HEK293T (cell line): ENCODE measurements at regions not wholly inside any gene's neighbourhood (a gene's known extent, or its start where the extent isn't known, plus 50 kb on each side); places are given as distances from the start of the nearest gene placed in this dataset.

ENCODE experiments used
- CTCF ChIA-PET: fragments of 350-600 bp; formaldehyde crosslinking; extraction: SDS; loops from one replicate; lab custom pipeline; 2021; ENCODE audit warnings: antibody characterized with exemption, inconsistent platforms; lab: Yijun Ruan, JAX
- POLR2A ChIA-PET: fragments of 350-600 bp; formaldehyde crosslinking; extraction: SDS; loops from one replicate; lab custom pipeline; 2020; ENCODE audit warnings: antibody characterized with exemption, inconsistent platforms; lab: Yijun Ruan, JAX
- DNase-seq: peaks from one replicate; pipeline ENCODE4 v3.0.0; 2012; ENCODE audit warnings: mixed read lengths; ENCODE audit errors: extremely low spot score
- ARNT ChIP-seq: fragments of 450-650 bp; IDR thresholded peaks from 2 replicates; pipeline ENCODE4 v1.6.1; 2017; ENCODE audit warnings: mild to moderate bottlenecking
- BHLHE40 ChIP-seq: fragments of 450-650 bp; IDR thresholded peaks from 2 replicates; pipeline ENCODE4 v1.6.1; 2016; ENCODE audit warnings: mild to moderate bottlenecking, moderate library complexity, borderline replicate concordance
- CTBP1 ChIP-seq: fragments of 450-650 bp; IDR thresholded peaks from 2 replicates; pipeline ENCODE4 v1.6.1; 2016; ENCODE audit warnings: borderline replicate concordance
- ELF4 ChIP-seq: fragments of 450-650 bp; IDR thresholded peaks from 2 replicates; pipeline ENCODE4 v1.6.1; 2017; ENCODE audit warnings: antibody characterized with exemption
- FOXA1 ChIP-seq: fragments of 450-650 bp; IDR thresholded peaks from 2 replicates; pipeline ENCODE4 v1.6.1; 2016; ENCODE audit warnings: mild to moderate bottlenecking
- FOXK2 ChIP-seq: fragments of 450-650 bp; IDR thresholded peaks from 2 replicates; pipeline ENCODE4 v1.6.1; 2016; ENCODE audit warnings: mild to moderate bottlenecking
- FOXM1 ChIP-seq: fragments of 450-650 bp; IDR thresholded peaks from 2 replicates; pipeline ENCODE4 v1.6.1; 2017; ENCODE audit warnings: mild to moderate bottlenecking, borderline replicate concordance
- HDGF ChIP-seq: fragments of 450-650 bp; IDR thresholded peaks from 2 replicates; pipeline ENCODE4 v1.6.1; 2017; ENCODE audit warnings: antibody characterized with exemption, borderline replicate concordance
- L3MBTL2 ChIP-seq: fragments of 450-650 bp; conservative IDR thresholded peaks from 2 replicates; pipeline ENCODE4 v1.6.1; 2016; ENCODE audit warnings: mild to moderate bottlenecking
- LEF1 ChIP-seq: fragments of 450-650 bp; IDR thresholded peaks from 2 replicates; pipeline ENCODE4 v1.6.1; 2017; ENCODE audit warnings: mild to moderate bottlenecking, borderline replicate concordance
- NFRKB ChIP-seq: fragments of 450-650 bp; IDR thresholded peaks from 2 replicates; pipeline ENCODE4 v1.6.1; 2016; ENCODE audit warnings: mild to moderate bottlenecking, moderate library complexity
- SP1 ChIP-seq: fragments of 450-650 bp; IDR thresholded peaks from 2 replicates; pipeline ENCODE4 v1.6.1; 2017
- SUZ12 ChIP-seq: fragments of 450-650 bp; IDR thresholded peaks from 2 replicates; pipeline ENCODE4 v1.6.1; 2016; ENCODE audit warnings: mild to moderate bottlenecking
- TARDBP ChIP-seq: fragments of 450-650 bp; IDR thresholded peaks from 2 replicates; pipeline ENCODE4 v1.6.1; 2016
- ZNF384 ChIP-seq: fragments of 450-650 bp; IDR thresholded peaks from 2 replicates; pipeline ENCODE4 v1.6.1; 2016
- TF ChIP-seq, protein P1 (sequence below): fragments of 450-650 bp; IDR thresholded peaks from 2 replicates; pipeline ENCODE4 v1.6.1; 2016

DNA sequence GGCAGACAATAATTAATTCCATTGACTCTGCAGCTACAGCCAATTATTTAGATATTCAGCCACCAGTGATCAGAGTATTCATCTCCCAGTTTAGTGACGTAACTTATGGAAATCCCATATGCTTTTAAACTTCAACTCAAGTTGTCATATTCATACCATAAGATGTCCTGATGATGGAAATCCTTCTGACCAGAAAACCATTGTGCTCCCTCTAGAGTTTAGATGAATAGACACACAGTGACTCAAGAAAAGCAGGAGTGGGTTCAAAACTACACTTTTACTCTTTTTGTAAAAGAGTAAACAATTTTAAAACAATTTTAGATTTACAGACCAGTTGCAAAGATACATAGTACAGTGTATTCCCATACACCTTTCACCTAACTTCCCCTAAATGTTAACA is 463.7 kb downstream of the KCNT2 start:
- no peak for DNase-seq
- TF ChIP-seq TARDBP (no peak), FOXK2 (no peak), SUZ12 (no peak), HDGF (no peak)
- POLR2A ChIA-PET, result no interaction called here
- CTCF ChIA-PET, result no interaction called here

DNA sequence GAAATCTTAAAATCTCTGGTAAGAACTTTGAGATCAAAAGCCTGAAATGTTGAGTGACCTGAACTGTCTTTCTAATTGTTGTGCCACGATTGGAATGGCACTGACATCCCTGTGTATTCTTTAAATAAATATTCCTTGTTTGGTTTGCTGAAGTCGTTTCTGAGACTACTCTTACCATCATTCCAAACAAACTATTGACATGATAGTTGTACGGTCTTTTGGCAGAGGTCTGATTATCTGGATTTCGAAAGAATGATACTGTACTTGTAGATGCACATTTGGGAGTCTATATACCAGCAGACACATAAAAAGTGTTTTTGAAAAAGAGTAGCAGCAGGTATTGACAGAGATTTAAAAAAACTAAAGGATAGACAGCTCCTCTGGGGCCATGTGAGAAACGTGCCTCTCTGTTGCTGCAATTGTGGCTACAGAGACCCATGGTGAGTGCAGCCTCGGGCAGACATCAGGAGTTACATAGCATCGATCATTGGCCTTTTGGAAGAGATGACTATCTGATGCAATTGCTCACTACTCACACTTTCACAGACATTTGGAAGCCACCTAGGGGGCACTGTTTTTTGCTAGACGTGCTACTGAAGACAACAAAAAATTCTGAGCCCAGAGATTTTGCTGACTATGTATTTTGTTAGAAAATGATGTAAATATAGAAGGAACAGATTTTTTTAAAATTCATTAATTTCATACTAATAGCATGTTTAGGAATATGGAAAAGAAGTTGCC is 464.5 kb downstream of the KCNT2 start:
- ChIA-PET POLR2A (no interaction called here), CTCF (no interaction called here)
- TF ChIP-seq L3MBTL2 (no peak), LEF1 (no peak), FOXM1 (no peak), SP1 (no peak), HDGF (no peak), FOXA1 (no peak), NFRKB (no peak), TARDBP (no peak), FOXK2 (no peak), ARNT (no peak), SUZ12 (no peak)

DNA sequence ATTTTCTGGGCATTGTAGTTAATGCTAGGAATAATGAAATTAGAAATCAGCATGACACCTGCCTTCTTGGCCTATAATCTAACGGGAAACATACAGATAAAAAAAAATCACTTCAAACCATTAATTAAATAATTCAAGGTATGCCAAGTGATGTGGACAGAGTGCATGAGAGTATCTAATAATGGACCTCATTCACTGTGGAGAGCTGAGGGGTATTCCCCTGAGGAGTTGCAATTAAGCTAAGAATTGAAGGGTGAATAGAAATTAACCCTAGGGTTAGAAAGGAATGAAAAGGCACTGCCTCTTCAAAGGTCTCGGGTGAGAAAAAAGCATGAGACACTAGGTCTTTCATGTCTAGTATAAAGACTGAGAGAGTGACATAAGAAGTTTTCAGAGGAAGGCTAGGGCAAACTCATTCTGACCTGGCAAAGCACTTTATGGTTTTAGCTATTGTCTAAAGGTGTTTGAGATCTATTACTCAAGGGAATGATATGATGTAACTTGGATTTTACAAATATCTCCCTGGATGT is 466.1 kb downstream of the KCNT2 start:
- CTCF ChIA-PET, result no interaction called here
- POLR2A ChIA-PET, result no interaction called here
- DNase-seq, result no peak
- TF ChIP-seq L3MBTL2 (no peak), ZNF384 (no peak), NFRKB (no peak)

More for the DNA sequence above, 464.5 kb downstream of the KCNT2 start:
- peak; percentile 13 for DNase-seq

DNA sequence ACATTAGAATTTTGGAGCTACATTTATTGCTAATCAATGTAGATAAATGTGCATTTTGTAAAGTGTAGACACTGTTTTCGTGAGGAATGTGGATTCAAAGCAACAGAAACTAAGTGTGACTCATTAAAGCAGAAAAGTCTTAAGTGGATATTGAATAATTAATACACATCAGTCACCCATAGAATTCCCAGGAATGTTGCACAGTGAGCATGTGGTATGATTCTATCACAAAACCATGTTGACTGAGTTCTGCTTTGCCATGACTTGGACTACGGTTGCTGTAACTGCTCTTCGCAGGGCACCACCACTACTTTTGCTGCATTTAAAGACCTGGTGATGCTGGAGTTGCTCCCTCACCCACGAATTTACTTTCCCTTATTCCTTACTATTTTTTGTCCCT is 471.8 kb downstream of the KCNT2 start:
- ChIA-PET POLR2A (no interaction called here), CTCF (no interaction called here)
- no peak for TF ChIP-seq SUZ12
- TF ChIP-seq FOXK2, result no peak
- TF ChIP-seq HDGF, result no peak
- no peak for TF ChIP-seq SP1
- no peak for TF ChIP-seq TARDBP
- no peak for TF ChIP-seq NFRKB
- no peak for TF ChIP-seq FOXM1
- TF ChIP-seq FOXA1, result no peak
- no peak for TF ChIP-seq BHLHE40
- TF ChIP-seq L3MBTL2, result no peak
- TF ChIP-seq ARNT, result no peak
- no peak for TF ChIP-seq CTBP1
- no peak for TF ChIP-seq ELF4
- no peak for TF ChIP-seq LEF1
- no peak for TF ChIP-seq ZNF384
- TF ChIP-seq, protein P1, sequence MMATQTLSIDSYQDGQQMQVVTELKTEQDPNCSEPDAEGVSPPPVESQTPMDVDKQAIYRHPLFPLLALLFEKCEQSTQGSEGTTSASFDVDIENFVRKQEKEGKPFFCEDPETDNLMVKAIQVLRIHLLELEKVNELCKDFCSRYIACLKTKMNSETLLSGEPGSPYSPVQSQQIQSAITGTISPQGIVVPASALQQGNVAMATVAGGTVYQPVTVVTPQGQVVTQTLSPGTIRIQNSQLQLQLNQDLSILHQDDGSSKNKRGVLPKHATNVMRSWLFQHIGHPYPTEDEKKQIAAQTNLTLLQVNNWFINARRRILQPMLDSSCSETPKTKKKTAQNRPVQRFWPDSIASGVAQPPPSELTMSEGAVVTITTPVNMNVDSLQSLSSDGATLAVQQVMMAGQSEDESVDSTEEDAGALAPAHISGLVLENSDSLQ, result no peak
- no peak for DNase-seq

DNA sequence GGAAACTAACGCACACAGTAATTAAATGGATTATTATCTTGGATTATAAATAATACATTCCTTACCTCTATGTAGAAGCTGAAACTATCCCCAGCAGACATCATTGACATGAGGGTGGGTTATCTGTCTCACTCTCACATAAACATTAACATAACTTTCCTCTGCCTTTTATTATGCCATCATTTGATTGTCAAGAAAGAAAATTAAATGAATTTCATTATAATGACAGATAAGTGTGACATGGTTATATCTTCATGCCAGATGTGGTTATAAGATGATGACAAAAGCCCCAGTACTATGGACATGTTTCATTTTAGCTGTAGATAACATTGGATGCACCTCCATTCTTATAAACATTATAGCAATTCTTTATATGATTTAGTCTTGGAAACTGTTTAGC is 476.5 kb downstream of the KCNT2 start:
- TF ChIP-seq SUZ12 (no peak), LEF1 (no peak), ARNT (no peak), SP1 (no peak), FOXA1 (no peak), CTBP1 (no peak), FOXM1 (no peak), ELF4 (no peak), HDGF (no peak), L3MBTL2 (no peak), ZNF384 (no peak), BHLHE40 (no peak)
- TF ChIP-seq, protein P1, result no peak
- no peak for DNase-seq
- ChIA-PET CTCF (no interaction called here), POLR2A (no interaction called here)

DNA sequence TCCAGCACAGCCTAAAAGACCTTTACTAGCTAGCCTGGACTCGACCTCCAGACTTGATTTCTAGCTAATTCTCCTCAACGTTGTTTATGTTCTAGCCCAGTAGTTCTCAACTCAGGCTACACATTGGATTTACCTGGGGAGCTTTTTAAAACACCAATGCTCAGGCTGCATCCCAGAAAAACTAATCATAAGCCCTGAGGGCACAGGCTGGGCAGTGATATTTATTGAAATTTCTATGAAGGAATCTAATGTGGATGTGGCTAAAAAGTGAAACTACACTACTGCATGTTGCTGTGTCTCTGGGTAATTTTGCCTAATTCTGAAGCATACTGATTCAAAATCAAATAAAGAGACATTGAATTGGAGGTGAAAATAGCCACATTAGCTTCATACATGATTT is 479.4 kb downstream of the KCNT2 start:
- CTCF ChIA-PET, result no interaction called here
- TF ChIP-seq, protein P1, result no peak
- TF ChIP-seq ZNF384 (no peak), SUZ12 (no peak), TARDBP (no peak), CTBP1 (no peak), L3MBTL2 (no peak), HDGF (no peak), FOXK2 (no peak), ARNT (no peak), BHLHE40 (no peak), NFRKB (no peak)
- POLR2A ChIA-PET, result no interaction called here

More for the DNA sequence above, 479.4 kb downstream of the KCNT2 start:
- DNase-seq, result no peak
